Left renal cortex interstitium (tissue), 4 donors: ENCODE measurements at regions not wholly inside any gene's neighbourhood (a gene's known extent, or its start where the extent isn't known, plus 50 kb on each side); places are given as distances from the start of the nearest gene placed in this dataset.

ENCODE experiments used
- DNase-seq, 4 donors: peaks; one replicate each; pipeline ENCODE4 v3.0.0-alpha.2; 2013; ENCODE audit warnings: low read depth in 4 of 4, low spot score in 2 of 4, missing footprints in 1 of 4

- no peak for DNase-seq
These were observed 64.8 kb downstream of the PTHLH start for GRCh38 chr12:27907766-27908165.

GRCh38 chr12:27906658-27907473 is 65.7 kb downstream of the PTHLH start:
- DNase-seq: no peak

GRCh38 chr12:27906127-27906500 is 66.4 kb downstream of the PTHLH start:
- DNase-seq: no peak

GRCh38 chr12:27905285-27906126 is 67.0 kb downstream of the PTHLH start:
- no peak for DNase-seq

GRCh38 chr12:27902651-27903050 is 69.9 kb downstream of the PTHLH start:
- no peak for DNase-seq

GRCh38 chr12:27901959-27902358 is 70.6 kb downstream of the PTHLH start:
- no peak for DNase-seq

GRCh38 chr12:27900920-27901879 is 71.3 kb downstream of the PTHLH start:
- no peak for DNase-seq

GRCh38 chr12:27899151-27899661 is 73.3 kb downstream of the PTHLH start:
- peak in 1 of 4 donors; percentile 5 for DNase-seq

- no peak for DNase-seq
These were observed 74.5 kb downstream of the PTHLH start for GRCh38 chr12:27898022-27898421.

GRCh38 chr12:27896419-27896990 is 76.0 kb downstream of the PTHLH start:
- DNase-seq: no peak

GRCh38 chr12:27894309-27894708 is 78.2 kb downstream of the PTHLH start:
- DNase-seq: no peak

- no peak for DNase-seq
These were observed 92.8 kb downstream of the PTHLH start for GRCh38 chr12:27879708-27880107.

GRCh38 chr12:27875677-27876076 is 95.6 kb upstream of the MANSC4 start:
- no peak for DNase-seq

GRCh38 chr12:27873010-27873409 is 93.0 kb upstream of the MANSC4 start:
- DNase-seq: no peak

GRCh38 chr12:27871946-27872345 is 91.9 kb upstream of the MANSC4 start:
- no peak for DNase-seq

GRCh38 chr12:27870939-27871338 is 90.9 kb upstream of the MANSC4 start:
- DNase-seq: no peak

- DNase-seq: no peak
These were observed 89.5 kb upstream of the MANSC4 start for GRCh38 chr12:27869567-27869966.

GRCh38 chr12:27868139-27868538 is 88.1 kb upstream of the MANSC4 start:
- no peak for DNase-seq

- DNase-seq: no peak
These were observed 86.5 kb upstream of the MANSC4 start for GRCh38 chr12:27866373-27867101.
